NOMO-1 (cell line): ENCODE measurements at regions not wholly inside any gene's neighbourhood (a gene's known extent, or its start where the extent isn't known, plus 50 kb on each side); places are given as distances from the start of the nearest gene placed in this dataset.
"Not testable (repeated sequence)": the region's sequence is repeated elsewhere in the genome, so short reads cannot be mapped to it uniquely, and the experiment has no call there.

ENCODE experiments used
- DNase-seq, 2 experiments: peaks; one replicate each; lab custom pipeline; 2025; ENCODE audit not compliant: unreplicated experiment in 2 of 2; lab: John Stamatoyannopoulos, UW

DNA sequence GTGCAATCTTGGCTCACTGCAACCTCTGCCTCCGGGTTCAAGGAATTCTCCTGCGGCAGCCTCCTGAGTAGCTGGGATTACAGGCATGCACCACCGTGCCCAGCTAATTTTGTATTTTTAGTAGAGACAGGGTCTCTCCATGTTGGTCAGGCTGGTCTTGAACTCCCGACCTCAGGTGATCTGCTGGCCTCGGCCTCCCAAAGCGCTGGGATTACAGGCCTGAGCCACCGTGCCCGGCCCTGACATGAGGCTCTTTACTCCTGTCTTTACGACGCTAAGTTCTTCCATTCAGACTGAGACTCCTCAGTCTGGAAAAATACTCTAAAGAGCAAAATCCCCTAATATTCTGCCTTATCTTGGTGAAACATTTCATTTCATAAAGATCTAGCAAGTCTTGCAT, 331.3 kb upstream of the SGO1 start:
- DNase-seq, result not testable (repeated sequence)

DNA sequence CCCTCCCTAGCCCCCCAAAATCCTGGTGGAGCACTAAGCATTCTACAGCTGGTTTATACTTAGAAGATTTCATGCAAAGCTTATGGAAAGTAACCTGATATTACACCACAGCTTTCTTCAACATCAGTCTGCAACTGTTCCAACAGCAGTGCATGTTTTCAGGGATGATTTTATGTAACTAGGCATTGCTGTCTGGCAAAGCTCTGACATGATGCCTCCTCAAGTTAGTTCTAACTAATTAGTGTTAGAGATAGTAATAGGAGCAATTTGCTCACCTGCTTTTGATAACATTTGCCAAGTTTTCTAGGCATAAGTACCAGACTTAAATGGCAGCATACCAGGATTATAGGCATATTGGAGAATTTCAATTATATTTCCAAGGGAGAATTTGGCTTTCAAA, 330.3 kb upstream of the SGO1 start:
- no peak for DNase-seq

DNA sequence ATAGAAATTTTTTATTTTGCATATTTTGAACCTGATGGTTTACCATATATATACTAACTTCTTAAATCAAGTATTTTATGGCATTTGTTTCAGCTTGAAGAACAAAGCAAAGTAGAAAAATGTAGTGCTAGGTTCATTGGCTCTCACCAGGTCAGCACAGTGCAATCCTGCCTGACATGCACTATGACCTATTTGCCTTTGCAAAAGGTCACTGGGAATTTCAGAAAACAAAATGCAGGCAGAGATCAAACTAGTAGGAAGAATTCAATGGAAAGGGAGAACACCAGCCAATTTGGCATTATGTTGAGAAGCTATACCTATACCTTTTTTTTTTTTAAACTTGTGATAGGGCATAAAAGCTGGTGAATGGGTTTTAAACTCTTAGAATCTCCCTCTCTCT, 329.8 kb upstream of the SGO1 start:
- DNase-seq, result no peak

DNA sequence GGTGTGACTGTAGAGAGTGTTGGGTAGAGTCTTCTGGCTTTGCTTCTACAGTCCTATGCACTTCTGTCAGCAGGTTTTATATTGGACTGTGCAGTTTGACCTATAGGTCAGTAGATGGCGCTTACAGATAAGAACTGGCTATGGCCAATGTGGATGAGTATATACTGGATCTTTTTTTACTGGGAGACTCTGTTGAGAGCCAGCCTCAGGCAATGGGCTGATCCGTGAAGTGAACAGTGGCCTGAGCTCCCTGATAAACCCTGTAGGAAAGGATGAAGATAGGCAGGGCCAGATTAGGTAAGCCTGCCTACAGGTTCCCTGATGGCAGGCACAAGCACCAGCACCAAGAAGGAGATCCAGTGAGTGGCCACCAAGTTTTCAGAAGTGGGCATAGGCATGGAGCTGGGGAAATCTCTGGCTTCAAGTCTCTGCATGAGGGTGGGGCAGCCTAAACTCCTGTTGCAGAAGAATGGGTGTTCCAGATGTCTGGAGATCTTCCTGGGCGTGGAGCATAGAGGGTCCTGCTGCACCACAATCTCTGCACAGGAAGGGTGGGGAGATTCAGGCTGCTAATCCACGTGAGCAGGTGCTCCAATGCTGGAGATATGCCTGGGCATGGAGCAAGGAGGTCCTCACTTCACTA, 326.0 kb upstream of the SGO1 start:
- peak; percentile 6 to 33 for DNase-seq

DNA sequence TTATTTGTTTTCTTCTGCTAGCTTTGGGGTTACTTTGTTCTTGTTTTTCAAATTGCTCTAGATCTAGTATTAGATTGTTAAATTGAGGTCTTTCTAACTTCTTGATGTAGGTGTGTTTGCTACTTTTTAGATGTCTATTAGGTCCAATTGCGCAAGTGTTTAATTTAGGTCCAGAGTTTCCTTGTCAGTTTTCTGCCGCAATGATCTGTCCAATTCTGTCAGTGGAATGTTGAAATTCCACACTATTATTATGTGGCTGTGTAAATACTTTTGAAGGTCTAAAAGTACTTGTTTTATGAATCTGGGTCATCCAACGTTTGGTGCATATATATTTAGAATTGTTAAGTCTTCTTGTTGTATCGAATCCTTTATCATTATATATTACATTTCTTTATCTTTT, 324.4 kb upstream of the SGO1 start:
- no peak for DNase-seq

DNA sequence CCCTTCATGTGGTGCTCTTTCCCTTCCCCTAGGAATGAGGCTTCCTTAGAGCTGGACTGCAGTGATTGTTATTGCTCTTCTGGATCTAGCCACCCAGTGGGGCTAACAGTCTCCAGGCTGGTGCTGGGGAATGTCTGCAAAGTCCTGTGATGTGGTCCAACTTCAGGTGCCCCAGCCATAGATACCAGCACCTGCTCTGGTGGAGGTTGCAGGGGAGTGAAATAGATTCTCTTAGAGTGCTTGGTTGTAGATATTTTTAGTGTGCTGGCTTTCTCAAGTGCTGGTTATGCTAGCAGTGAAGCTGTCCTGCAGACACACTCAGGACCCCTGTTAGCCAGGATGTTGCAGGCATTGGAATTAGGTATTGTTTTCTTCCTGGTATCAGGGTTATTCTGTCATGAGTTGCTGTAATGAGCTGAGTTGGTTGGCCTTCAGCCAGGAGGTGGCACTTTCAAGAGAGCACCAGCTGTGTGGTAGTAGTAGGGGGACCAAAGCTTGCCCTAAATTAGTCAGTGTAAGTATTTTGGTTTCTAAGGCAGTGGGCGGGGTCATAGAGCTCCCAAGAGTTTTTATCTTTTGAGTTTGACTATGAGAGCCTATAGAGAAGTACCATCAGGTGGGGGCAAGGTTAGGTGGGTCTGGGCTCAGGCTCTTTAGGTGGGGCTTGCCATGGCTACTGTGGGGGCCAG, 317.5 kb upstream of the SGO1 start:
- no peak for DNase-seq

DNA sequence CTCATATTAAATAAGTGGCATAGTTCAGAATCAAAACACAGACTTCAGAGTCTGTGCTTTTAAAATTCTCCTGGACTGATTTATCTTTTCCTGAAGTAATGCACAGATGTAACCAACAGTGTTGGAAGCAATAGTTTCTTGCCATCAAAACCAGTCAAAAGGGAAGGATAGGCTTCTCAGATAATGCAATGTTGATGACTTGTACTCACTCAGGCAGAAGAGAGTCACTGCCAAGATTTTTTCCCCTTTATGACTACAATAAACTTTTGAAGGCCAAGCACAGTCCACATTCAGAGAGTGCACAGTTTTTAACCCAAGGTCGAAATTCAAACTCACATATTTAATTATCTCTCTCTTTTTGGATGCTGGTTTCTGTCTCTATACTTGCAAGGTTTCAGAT, 305.0 kb upstream of the SGO1 start:
- no peak for DNase-seq

DNA sequence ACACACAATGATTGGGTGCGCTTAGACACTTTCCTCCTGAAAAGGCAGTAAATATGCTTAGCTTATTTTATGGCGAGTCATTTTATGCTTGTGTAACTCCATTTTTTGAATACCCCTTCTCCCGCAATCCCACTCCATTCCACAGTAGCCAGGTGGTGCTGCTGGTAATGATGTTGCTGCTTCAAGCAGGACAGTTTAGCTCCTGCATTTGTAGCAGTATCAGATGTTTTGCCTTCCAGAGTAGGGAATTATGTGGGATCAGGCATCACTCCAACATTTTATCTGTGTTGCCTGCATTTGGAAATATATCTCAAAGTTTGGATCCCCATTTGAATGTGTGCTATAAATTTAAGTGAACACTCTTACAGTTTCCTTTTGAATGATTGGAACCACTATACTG, 302.1 kb upstream of the SGO1 start:
- DNase-seq, result no peak

DNA sequence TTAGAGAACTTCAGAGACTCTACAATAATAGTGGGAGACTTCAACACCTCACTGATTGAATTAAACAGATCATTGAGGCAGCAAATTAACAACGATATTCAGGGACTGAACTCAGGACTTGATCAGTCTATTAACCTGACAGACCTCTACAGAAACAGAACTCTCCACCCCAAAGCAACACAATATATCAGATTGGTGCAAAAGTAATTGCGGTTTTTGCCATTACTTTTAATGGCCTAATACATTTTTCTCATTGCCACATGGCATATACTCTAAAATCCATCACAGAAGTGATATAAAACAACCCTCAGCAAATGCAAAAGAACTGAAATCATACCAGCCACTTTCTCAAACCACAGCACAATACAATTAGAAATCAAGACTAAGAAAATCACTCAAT, 298.1 kb upstream of the SGO1 start:
- no peak for DNase-seq

DNA sequence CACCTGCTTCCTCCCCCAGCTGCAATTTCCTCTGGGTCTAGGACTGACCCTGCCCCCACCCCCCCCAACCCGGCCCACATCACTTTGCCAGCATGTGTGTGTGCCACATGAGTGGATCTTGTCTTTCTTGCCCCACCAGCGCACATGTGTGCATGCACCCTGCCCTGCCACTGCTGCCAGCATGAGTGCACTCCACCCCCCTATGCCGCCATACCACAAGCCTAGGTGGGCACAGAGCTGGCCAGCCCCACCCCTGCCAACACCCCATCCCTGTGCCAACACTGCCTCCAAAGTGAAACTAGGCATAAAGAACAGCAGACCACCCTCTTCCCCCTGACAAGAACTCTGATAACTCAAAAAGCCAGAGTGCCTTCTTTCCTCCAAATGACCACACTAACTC, 296.3 kb upstream of the SGO1 start:
- no peak for DNase-seq

DNA sequence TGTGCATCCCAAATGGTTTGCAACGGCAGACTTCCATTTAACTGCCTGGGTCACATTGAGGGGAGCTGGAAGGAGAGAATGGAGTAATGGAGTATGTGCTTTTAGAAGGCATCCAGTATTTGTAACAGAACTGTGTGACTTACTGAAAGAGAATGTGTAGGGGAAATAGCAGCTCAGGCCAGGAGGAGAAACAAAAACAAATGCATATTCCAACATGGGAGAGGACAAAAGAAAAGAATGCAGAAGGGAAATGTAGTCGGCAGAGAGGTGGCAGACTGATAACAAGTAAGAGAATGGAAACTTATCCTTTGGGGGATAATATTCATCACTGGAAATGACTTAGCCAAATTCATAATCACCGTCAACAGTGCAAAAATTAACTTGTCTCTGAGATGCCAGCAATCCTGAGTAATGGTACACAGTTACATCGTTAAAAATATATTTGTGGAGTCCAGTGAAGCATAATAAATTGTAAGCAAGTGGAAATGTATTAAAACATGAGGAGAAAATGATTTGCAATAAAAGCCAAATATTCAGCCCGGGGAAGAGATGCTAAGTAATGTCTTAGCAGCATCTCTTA, 294.9 kb upstream of the SGO1 start:
- DNase-seq, result no peak

DNA sequence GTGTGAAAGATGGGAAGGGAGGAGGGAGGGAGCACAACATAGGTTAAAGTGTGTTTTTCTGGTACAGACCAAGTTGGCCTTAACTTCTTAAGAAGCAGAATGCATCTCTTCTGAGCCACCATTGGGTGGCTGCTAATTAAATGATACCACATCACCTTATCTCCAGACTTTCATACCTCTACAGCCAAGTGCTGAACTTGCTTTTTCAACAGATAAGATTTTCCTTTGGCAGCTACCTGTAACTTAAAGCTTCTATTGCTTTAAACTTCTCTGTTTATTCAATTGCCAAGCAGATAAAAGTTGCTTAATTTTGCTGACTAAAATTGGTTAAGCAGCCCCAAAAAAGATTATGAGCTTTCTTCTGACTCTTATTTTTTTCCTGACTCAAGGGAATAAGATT, 292.4 kb upstream of the SGO1 start:
- no peak for DNase-seq

DNA sequence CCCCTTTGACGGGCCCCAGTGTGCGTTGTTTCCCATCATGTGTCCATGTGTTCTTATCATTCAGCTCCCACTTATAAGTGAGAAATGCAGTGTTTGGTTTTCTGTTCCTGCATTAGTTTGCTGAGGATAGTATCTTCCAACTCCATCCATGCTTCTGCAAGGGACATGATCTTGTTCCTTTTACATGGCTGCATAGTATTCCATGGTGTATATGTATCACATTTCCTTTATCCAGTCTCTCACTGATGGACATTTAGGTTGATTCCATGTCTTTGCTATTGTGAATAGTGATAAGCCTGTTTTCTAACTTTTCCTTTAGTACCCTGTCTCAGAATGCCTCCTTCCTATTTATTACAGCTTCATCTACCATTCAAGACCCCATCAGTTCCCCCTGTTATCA, 278.2 kb upstream of the SGO1 start:
- not testable (repeated sequence) for DNase-seq

DNA sequence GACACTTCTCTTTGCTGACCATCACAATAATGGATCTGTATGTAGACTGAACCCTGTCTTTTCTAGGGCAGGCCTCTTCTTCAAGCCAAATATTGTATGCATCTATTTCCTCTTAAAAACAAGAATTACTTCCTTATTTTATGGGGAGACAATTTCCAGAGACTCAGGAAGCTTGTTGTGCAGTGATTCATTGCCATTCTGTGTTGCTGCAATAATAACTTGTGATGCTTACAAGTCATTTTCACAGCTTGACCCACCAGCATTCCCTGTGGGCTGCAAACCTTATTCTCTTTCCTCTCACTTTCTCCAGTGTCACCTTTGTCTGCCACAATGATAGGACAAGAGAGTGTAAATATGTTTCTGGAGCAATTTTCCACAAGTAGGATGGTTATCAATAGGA, 276.7 kb upstream of the SGO1 start:
- DNase-seq, result peak in 1 of 2 experiments; percentile 20

DNA sequence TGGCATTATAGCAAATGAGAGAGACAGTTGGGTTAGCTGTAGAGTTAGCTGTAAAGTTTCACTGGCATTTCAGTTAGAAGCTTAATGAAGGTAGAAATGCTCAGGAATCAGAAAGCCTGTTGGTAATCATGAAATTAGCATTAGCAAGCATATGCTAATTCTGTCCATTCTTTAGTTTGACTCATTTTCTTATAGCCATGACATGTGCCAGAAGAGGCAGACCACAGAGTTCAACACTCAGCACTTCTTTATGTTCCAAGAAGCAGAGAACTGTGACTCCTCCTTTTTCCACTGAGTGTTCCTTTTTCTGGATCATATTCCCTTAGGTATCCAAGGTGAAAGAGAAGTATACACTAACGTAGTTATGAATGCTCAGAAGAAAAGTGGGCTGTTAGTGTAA, 276.2 kb upstream of the SGO1 start:
- no peak for DNase-seq

DNA sequence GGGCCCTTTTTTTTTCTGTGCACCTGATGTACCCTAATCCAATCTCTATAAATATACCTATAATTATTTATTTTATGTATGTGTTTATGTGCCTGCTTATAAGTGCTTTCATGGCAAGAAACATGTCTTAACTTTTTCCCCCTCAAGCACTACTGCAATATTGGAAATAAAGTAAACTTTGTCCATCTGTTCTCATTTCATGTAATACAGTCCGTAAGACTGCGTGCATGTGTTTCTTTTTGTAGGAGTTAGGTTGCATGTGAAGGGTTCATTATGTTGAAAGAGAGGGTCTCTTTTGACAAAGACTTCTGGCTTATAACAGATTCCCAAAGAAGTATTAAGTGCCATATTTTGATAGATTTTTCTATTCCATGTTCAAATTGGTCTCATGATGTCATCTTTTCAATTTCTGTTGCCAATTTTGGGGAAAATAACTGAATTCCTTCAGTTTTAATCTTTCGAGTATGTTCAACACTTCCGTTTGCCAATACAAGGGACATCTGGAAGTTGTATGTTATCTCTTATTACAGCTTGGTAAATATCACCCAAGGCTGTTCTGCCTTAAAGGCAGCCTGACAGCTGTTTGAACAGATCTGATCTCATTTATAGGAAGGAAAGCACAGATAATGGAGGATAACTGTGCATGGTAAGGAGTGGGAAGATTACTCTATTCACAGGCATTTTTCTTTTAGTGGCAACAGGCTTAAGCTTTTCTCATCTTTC, 273.1 kb upstream of the SGO1 start:
- no peak for DNase-seq

DNA sequence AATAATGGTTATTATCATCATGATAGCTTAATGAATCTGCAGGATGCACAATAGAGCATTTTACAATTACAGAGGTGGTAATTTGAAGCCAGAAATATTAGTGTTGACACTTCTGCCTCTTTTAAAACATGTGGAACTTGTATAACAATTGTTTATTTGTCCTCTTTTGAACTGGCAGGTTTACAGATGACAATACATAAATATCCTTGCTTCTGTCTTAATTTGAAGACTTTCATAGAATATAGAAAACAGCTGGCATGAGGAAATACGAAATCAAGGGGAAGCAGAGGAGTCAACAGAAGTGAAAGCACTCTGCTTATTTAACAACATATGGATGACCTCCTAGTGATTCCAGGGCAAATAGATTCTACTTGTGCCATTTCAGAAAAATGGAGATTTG, 270.5 kb upstream of the SGO1 start:
- no peak for DNase-seq

DNA sequence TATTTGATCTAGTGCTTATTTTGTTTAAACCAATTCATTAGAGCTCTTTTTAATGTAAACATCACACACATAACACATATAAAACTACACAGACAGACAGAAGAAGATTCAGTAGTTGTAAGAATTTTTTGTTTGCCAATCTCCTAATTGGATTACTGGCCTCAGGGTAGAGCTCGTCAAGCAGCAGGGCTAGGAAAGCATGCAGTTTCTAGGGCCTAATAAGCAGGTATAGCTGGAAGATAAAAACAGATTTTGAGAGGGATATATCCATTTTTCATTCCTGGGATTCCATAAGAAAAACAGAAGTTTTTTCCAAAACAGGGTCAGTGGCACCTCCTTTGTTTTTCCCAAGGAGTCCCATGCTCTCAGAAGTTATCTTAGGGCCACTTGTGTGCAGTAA, 265.2 kb upstream of the SGO1 start:
- DNase-seq, result no peak

DNA sequence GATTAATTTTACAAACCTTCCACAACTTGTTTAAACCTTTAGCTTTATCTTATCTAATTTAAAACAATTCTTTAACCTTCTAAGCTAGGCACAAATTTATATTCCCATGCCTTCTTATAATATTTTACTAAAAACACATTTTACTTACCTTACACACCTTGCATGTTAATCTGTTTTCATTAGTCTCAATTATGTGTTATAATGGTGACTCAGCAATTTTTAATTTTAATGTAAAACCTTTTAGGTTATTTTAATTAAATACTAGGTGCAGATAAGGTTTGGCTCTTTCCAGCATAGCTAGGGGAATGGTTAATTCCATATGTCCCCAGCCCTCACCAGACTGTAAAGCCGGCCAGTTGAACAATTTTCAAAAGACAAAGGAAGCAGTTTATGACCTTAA, 264.6 kb upstream of the SGO1 start:
- no peak for DNase-seq

DNA sequence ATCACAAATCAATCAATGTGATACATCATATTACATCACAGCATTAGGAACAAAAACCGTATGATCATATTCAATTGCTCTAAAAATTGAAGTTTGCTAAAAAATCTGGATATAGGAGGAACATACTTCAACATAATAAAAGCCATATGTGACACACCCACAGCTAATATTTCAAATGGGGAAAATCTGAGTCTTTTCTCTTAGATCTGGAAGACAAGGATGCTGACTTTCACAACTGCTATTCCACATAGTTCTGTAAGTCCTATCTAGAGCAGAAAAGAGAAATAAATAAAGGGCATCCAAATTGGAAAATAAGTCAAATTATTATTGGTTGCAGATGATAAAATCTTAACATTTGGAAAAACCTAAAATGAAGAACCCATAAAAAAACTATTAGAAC, 256.8 kb upstream of the SGO1 start:
- DNase-seq, result no peak

DNA sequence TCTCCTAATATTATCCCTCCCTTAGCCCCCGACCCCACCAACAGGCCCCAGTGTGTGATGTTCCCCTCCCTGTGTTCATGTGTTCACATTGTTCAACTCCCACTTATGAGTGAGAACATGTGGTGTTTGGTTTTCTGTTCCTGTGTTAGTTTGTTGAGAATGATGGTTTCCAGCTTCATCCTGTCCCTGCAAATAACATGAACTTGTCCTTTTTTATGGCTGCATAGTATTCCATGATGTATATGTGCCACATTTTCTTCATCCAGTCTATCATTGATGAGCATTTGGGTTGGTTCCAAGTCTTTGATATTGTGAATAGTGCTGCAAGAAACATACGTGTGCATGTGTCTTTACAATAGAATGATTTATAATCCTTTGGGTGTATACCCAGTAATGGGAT, 241.3 kb upstream of the SGO1 start:
- not testable (repeated sequence) for DNase-seq

DNA sequence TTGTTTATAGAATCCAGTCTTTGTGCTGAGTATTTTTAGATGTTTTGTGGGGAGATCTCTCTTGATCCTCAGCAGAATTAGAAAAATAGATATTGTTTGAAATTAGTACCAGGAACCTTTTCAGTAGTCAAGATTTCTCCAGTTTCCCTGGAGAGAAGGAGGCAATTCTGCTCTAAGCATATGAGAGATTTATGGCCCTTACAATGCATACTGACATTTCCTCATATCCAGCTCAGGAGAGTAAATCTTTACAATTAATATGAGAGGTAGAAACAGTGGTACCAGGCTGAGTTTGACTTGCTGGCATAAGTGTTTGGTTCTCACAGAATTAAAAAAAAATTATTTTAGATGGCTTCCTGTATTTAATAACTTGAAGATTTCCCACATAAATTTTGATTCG, 239.1 kb upstream of the SGO1 start:
- DNase-seq, result no peak
